Endothelial cell of umbilical vein (primary cell): ENCODE measurements at regions not wholly inside any gene's neighbourhood (a gene's known extent, or its start where the extent isn't known, plus 50 kb on each side); places are given as distances from the start of the nearest gene placed in this dataset.

ENCODE experiments used
- BruUV-seq: library from RNA; stranded (reverse); fragments of 400-500 nt; replicated peaks from 2 replicates; lab custom pipeline; 2021; lab: Mats Ljungman, UMichigan
- CTCF ChIA-PET: fragments of 300-600, 350-600 bp; sonication (Branson Sonifier 250); formaldehyde crosslinking; loops from one replicate; lab custom pipeline; 2021; ENCODE audit warnings: antibody characterized with exemption, inconsistent platforms; lab: Charles Lee
- POLR2A ChIA-PET: fragments of 300-600, 350-600 bp; sonication (Branson Sonifier 250); formaldehyde crosslinking; loops from one replicate; lab custom pipeline; 2021; ENCODE audit warnings: antibody characterized with exemption, inconsistent platforms; lab: Charles Lee
- DNase-seq: peaks from one replicate; pipeline ENCODE4 v3.0.0-alpha.2; 2011; ENCODE audit warnings: low read depth, low spot score
- FAIRE-seq: peaks from 2 replicates; lab custom pipeline; 2011; peaks lifted over from hg19 to GRCh38; lab: Jason Lieb, UNC
- H2AFZ ChIP-seq: 2 replicates; pipeline ENCODE4 v1.6.0; 2012; ENCODE audit warnings: low read depth, low read length, control low read depth, inconsistent platforms
- H3K27ac ChIP-seq: 2 replicates; pipeline ENCODE4 v1.5.1; 2011; ENCODE audit warnings: low read depth, mild to moderate bottlenecking, control low read depth, low read length, moderate library complexity; ENCODE audit not compliant: insufficient read depth
- H3K27me3 ChIP-seq, 2 experiments: 2 replicates each; pipeline versions ENCODE4 v1.6.0 to v1.6.1; 2011; ENCODE audit warnings: low read length in 2 of 2, mixed read lengths in 1 of 2; ENCODE audit not compliant: control insufficient read depth in 2 of 2, insufficient read depth in 2 of 2
- H3K36me3 ChIP-seq, 2 experiments: 2 replicates in 1 of 2; 3 replicates in 1 of 2; pipeline ENCODE4 v1.5.1; 2011; ENCODE audit warnings: low read length in 2 of 2, mild to moderate bottlenecking in 1 of 2, moderate library complexity in 1 of 2; ENCODE audit not compliant: control insufficient read depth in 2 of 2, insufficient read depth in 2 of 2; ENCODE audit errors: extremely low read depth in 1 of 2
- H3K4me1 ChIP-seq: 3 replicates; pipeline ENCODE4 v1.5.1; 2011; ENCODE audit warnings: mild to moderate bottlenecking, low read length; ENCODE audit not compliant: control insufficient read depth, insufficient read depth; ENCODE audit errors: extremely low read depth
- H3K4me2 ChIP-seq: 2 replicates; pipeline ENCODE4 v1.6.1; 2011; ENCODE audit warnings: low read length, control low read depth, mixed read lengths; ENCODE audit not compliant: insufficient read depth
- H3K4me3 ChIP-seq, 3 experiments: fragments of 200-600 bp in 1 of 3; sonication (generic), shearing (Covaris generic) in 1 of 3; replicated peaks in 1 of 3; 2 replicates each; pipeline ENCODE4 v1.5.1; 2011 to 2016; ENCODE audit warnings: control low read depth in 3 of 3, low read length in 3 of 3, mild to moderate bottlenecking in 2 of 3, inconsistent platforms in 1 of 3, low read depth in 1 of 3, moderate library complexity in 1 of 3; ENCODE audit not compliant: insufficient read depth in 1 of 3
- H3K79me2 ChIP-seq: 2 replicates; pipeline ENCODE4 v1.6.0; 2012; ENCODE audit warnings: low read length, inconsistent platforms; ENCODE audit not compliant: control insufficient read depth, insufficient read depth
- H3K9ac ChIP-seq: replicated peaks from 2 replicates; pipeline ENCODE3; 2011; ENCODE audit warnings: low read length, control low read depth; ENCODE audit not compliant: insufficient read depth; ENCODE audit errors: extremely low read depth
- H3K9me1 ChIP-seq: replicated peaks from 3 replicates; pipeline ENCODE4 v1.6.0; 2011; ENCODE audit warnings: mild to moderate bottlenecking, low read length; ENCODE audit not compliant: control insufficient read depth, insufficient read depth; ENCODE audit errors: extremely low read depth
- H3K9me3 ChIP-seq: replicated peaks from 2 replicates; pipeline ENCODE4 v1.5.1; 2012; ENCODE audit warnings: low read length, inconsistent platforms; ENCODE audit not compliant: control insufficient read depth, insufficient read depth
- H4K20me1 ChIP-seq: replicated peaks from 2 replicates; pipeline ENCODE3; 2011; ENCODE audit warnings: mild to moderate bottlenecking, low read length; ENCODE audit not compliant: control insufficient read depth, insufficient read depth; ENCODE audit errors: extremely low read depth
- EZH2 ChIP-seq: IDR thresholded peaks from 2 replicates; pipeline ENCODE4 v1.6.1; 2012; ENCODE audit warnings: borderline replicate concordance, low read depth, mild to moderate bottlenecking, moderate library complexity, low read length, inconsistent platforms; ENCODE audit not compliant: severe bottlenecking
- FOS ChIP-seq: IDR thresholded peaks from 2 replicates; pipeline ENCODE4 v1.6.1; 2011; ENCODE audit warnings: mild to moderate bottlenecking, low read length, moderate library complexity, borderline replicate concordance; ENCODE audit not compliant: insufficient read depth
- GATA2 ChIP-seq: IDR thresholded peaks from 2 replicates; pipeline ENCODE4 v1.7.0; 2011; ENCODE audit warnings: low read depth, mild to moderate bottlenecking, moderate library complexity, mixed read lengths, low read length; ENCODE audit not compliant: insufficient read length, insufficient read depth
- JUN ChIP-seq: IDR thresholded peaks from 2 replicates; pipeline ENCODE4 v1.6.1; 2011; ENCODE audit warnings: borderline replicate concordance, low read depth; ENCODE audit not compliant: insufficient read length, insufficient read depth
- MYC ChIP-seq: IDR thresholded peaks from one replicate; pipeline ENCODE4 v1.6.1; 2011; ENCODE audit warnings: mild to moderate bottlenecking, low read depth, low read length
- POLR2A ChIP-seq: IDR thresholded peaks from 2 replicates; pipeline ENCODE4 v1.6.1; 2012; ENCODE audit warnings: low read depth, mild to moderate bottlenecking, control low read depth, low read length
- POLR2AphosphoS5 ChIP-seq: IDR thresholded peaks from 2 replicates; pipeline ENCODE4 v1.6.1; 2012; ENCODE audit warnings: low read depth, mild to moderate bottlenecking, control low read depth, low read length, moderate library complexity; ENCODE audit not compliant: insufficient read depth
- dilution Hi-C: fragments of 300-500 bp; cut with MboI; formaldehyde crosslinking; loops from one replicate; pipeline ENCODE4 v1.15.0; 2019; ENCODE audit warnings: low sequenced_read_pairs; ENCODE audit not compliant: extremely low pct_ligation_motif_present
- intact Hi-C: fragments of 100-400 bp; cut with micrococcal nuclease; formaldehyde crosslinking; loops from one replicate; pipeline ENCODE4 v1.10.0; 2022
- TF ChIP-seq, protein P1 (sequence below), 2 donors: IDR thresholded peaks; 1 replicate in 1 of 2; 2 replicates in 1 of 2; pipeline ENCODE4 v1.5.1; 2011; ENCODE audit warnings: low read length in 2 of 2, mild to moderate bottlenecking in 2 of 2, moderate library complexity in 2 of 2, control low read depth in 1 of 2, inconsistent platforms in 1 of 2, low read depth in 1 of 2; ENCODE audit not compliant: insufficient read depth in 1 of 2; ENCODE audit errors: extremely low read depth in 1 of 2
- TF ChIP-seq, protein P2 (sequence below): IDR thresholded peaks from 2 replicates; pipeline ENCODE4 v1.6.1; 2011; ENCODE audit not compliant: insufficient read depth, insufficient read length

DNA sequence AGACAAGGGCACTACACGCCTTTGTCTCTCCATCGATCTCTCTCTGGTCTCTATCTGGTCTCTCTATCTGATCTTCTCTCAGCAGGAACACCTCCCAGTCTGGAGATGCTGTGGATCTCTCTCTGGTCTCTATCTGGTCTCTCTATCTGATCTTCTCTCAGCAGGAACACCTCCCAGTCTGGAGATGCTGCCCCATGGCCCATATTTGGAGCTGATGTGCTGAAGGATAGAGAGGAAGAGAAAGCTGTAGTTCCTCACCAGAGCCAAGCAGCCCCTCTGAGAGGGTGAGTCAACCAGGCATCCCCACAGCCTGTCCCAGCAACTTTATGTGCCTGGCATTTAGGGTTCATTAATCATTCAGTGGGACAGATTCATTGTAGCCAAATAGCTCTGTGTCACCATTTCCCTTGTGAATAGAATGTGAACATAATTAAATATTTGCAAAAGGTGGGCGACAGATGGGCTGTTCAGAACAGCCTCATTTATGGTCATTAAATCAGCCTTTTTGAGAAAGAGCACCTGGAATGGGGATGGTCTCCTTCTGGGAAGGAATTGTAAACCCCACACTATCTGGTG, 189.3 kb upstream of the MAST4 start:
- no peak overlapping the region for H2AFZ ChIP-seq
- H3K4me1 ChIP-seq = no peaks in the 10 kb centered on the region
- CTCF ChIA-PET = no interaction called here
- intact Hi-C loops = no loop called here
- H3K4me2 ChIP-seq = no peak overlapping the region
- no peaks in the 10 kb centered on the region for H3K36me3 ChIP-seq
- BruUV-seq = no TSS peak
- TF ChIP-seq FOS (no peak), EZH2 (no peak), POLR2A (no peak), POLR2AphosphoS5 (no peak), MYC (no peak), JUN (no peak), GATA2 (no peak)
- TF ChIP-seq, protein P1, sequence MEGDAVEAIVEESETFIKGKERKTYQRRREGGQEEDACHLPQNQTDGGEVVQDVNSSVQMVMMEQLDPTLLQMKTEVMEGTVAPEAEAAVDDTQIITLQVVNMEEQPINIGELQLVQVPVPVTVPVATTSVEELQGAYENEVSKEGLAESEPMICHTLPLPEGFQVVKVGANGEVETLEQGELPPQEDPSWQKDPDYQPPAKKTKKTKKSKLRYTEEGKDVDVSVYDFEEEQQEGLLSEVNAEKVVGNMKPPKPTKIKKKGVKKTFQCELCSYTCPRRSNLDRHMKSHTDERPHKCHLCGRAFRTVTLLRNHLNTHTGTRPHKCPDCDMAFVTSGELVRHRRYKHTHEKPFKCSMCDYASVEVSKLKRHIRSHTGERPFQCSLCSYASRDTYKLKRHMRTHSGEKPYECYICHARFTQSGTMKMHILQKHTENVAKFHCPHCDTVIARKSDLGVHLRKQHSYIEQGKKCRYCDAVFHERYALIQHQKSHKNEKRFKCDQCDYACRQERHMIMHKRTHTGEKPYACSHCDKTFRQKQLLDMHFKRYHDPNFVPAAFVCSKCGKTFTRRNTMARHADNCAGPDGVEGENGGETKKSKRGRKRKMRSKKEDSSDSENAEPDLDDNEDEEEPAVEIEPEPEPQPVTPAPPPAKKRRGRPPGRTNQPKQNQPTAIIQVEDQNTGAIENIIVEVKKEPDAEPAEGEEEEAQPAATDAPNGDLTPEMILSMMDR (IDR thresholded peaks at IDR 0.05; ENCODE audit: extremely low read depth in 1 of 2, insufficient read depth in 1 of 2, low read depth in 1 of 2, low read length in 2 of 2) = no peak
- TF ChIP-seq, protein P2, sequence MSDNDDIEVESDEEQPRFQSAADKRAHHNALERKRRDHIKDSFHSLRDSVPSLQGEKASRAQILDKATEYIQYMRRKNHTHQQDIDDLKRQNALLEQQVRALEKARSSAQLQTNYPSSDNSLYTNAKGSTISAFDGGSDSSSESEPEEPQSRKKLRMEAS = no peak
- no peaks in the 10 kb centered on the region for H3K27me3 ChIP-seq
- dilution Hi-C loops = no loop called here
- no peaks in the 10 kb centered on the region for H3K9me3 ChIP-seq
- no peak for FAIRE-seq
- no peaks in the 10 kb centered on the region for H3K79me2 ChIP-seq
- no peak overlapping the region for H3K4me3 ChIP-seq
- no peaks in the 10 kb centered on the region for H3K9me1 ChIP-seq
- POLR2A ChIA-PET = no interaction called here
- no peak overlapping the region for H3K27ac ChIP-seq
- H3K9ac ChIP-seq = no peak overlapping the region
- no peaks in the 10 kb centered on the region for H4K20me1 ChIP-seq
- no peak for DNase-seq
